ENCODE measurements at regions not wholly inside any gene's neighbourhood (a gene's known extent, or its start where the extent isn't known, plus 50 kb on each side); places are given as distances from the start of the nearest gene placed in this dataset.

- Mint-ChIP-seq H3K36me3 (ENCODE audit: insufficient read depth, unreplicated experiment) (no peaks in the 10 kb centered on the region), H3K4me1 (ENCODE audit: low read depth, unreplicated experiment) (no peaks in the 10 kb centered on the region), H3K4me3 (ENCODE audit: low read depth, unreplicated experiment) (no peak overlapping the region), H3K27ac (ENCODE audit: unreplicated experiment) (no peak overlapping the region), H3K27me3 (ENCODE audit: unreplicated experiment) (peaks cover 40% of the 10 kb centered on the region), H3K9me3 (ENCODE audit: low read depth, unreplicated experiment) (no peaks in the 10 kb centered on the region)
- no peak for DNase-seq
- no peak for TF ChIP-seq CTCF (IDR thresholded peaks at IDR 0.05; ENCODE audit: unreplicated experiment)
- intact Hi-C loops (cut with micrococcal nuclease; ENCODE audit: unreplicated experiment), result loop anchor here (1.0 to 10.0 kb wide), 3 partner anchors 292 to 469 kb away; no protein-coding TSS in a partner anchor
- no TSS peak for BruUV-seq (replicated peaks)
- CTCF ChIA-PET, result interaction anchor here (0.6 to 1.5 kb wide), 7 partner anchors 9 to 514 kb away, joined by 3 to 6 read pairs (median 5); no protein-coding TSS in a partner anchor
These were observed 111.6 kb downstream of the WT1 start for GRCh38 chr11:32323814-32324130.

GRCh38 chr11:32325187-32325586, 110.2 kb downstream of the WT1 start:
- TF ChIP-seq CTCF (IDR thresholded peaks at IDR 0.05; ENCODE audit: unreplicated experiment), result no peak
- Mint-ChIP-seq H3K9me3 (ENCODE audit: low read depth, unreplicated experiment) (no peaks in the 10 kb centered on the region), H3K36me3 (ENCODE audit: insufficient read depth, unreplicated experiment) (no peaks in the 10 kb centered on the region), H3K27ac (ENCODE audit: unreplicated experiment) (no peak overlapping the region), H3K4me3 (ENCODE audit: low read depth, unreplicated experiment) (no peak overlapping the region), H3K4me1 (ENCODE audit: low read depth, unreplicated experiment) (no peaks in the 10 kb centered on the region), H3K27me3 (ENCODE audit: unreplicated experiment) (peaks cover 30% of the 10 kb centered on the region)
- no TSS peak for BruUV-seq (replicated peaks)
- CTCF ChIA-PET, result interaction anchor here (0.7 kb wide), 1 partner anchor 10 kb away, joined by 4 read pairs; no protein-coding TSS in a partner anchor
- DNase-seq, result no peak
- intact Hi-C loops (cut with micrococcal nuclease; ENCODE audit: unreplicated experiment), result loop anchor here (10.0 kb wide), 1 partner anchor 380 kb away; no protein-coding TSS in a partner anchor

- H3K4me3 Mint-ChIP-seq (ENCODE audit: low read depth, unreplicated experiment), result no peak overlapping the region
- CTCF ChIA-PET, result no interaction called here
- no peak for TF ChIP-seq CTCF (IDR thresholded peaks at IDR 0.05; ENCODE audit: unreplicated experiment)
- no TSS peak for BruUV-seq (replicated peaks)
- H3K4me1 Mint-ChIP-seq (ENCODE audit: low read depth, unreplicated experiment), result no peaks in the 10 kb centered on the region
- no peaks in the 10 kb centered on the region for H3K9me3 Mint-ChIP-seq (ENCODE audit: low read depth, unreplicated experiment)
- intact Hi-C loops (cut with micrococcal nuclease; ENCODE audit: unreplicated experiment), result loop anchor here (10.0 kb wide), 1 partner anchor 379 kb away; no protein-coding TSS in a partner anchor
- H3K27ac Mint-ChIP-seq (ENCODE audit: unreplicated experiment), result no peak overlapping the region
- H3K36me3 Mint-ChIP-seq (ENCODE audit: insufficient read depth, unreplicated experiment), result no peaks in the 10 kb centered on the region
- no peak for DNase-seq
- H3K27me3 Mint-ChIP-seq (ENCODE audit: unreplicated experiment), result peaks cover 25% of the 10 kb centered on the region
These were observed 109.6 kb downstream of the WT1 start for GRCh38 chr11:32325725-32326124.

- H3K4me3 Mint-ChIP-seq (ENCODE audit: low read depth, unreplicated experiment), result no peak overlapping the region
- H3K27ac Mint-ChIP-seq (ENCODE audit: unreplicated experiment), result no peak overlapping the region
- no peaks in the 10 kb centered on the region for H3K36me3 Mint-ChIP-seq (ENCODE audit: insufficient read depth, unreplicated experiment)
- no TSS peak for BruUV-seq (replicated peaks)
- TF ChIP-seq CTCF (IDR thresholded peaks at IDR 0.05; ENCODE audit: unreplicated experiment), result no peak
- CTCF ChIA-PET, result no interaction called here
- intact Hi-C loops (cut with micrococcal nuclease; ENCODE audit: unreplicated experiment), result loop anchor here (10.0 kb wide), 1 partner anchor 378 kb away; no protein-coding TSS in a partner anchor
- no peak for DNase-seq
- H3K27me3 Mint-ChIP-seq (ENCODE audit: unreplicated experiment), result peaks cover 18% of the 10 kb centered on the region
- no peaks in the 10 kb centered on the region for H3K9me3 Mint-ChIP-seq (ENCODE audit: low read depth, unreplicated experiment)
- H3K4me1 Mint-ChIP-seq (ENCODE audit: low read depth, unreplicated experiment), result no peaks in the 10 kb centered on the region
These were observed 108.8 kb downstream of the WT1 start for GRCh38 chr11:32326522-32326921.
